OCI-LY3 (cell line): ENCODE measurements at regions not wholly inside any gene's neighbourhood (a gene's known extent, or its start where the extent isn't known, plus 50 kb on each side); places are given as distances from the start of the nearest gene placed in this dataset.

Source experiments
- CTCF ChIP-seq: fragments of 200-600, 300-600 bp; sonication (generic); IDR thresholded peaks from 2 replicates; pipeline ENCODE4 v1.5.1; 2014; ENCODE audit warnings: antibody characterized with exemption, low read length, low read depth
- EZH2phosphoT487 ChIP-seq: fragments of 200-600 bp; shearing (Covaris generic); IDR thresholded peaks from 2 replicates; pipeline ENCODE4 v1.6.1; 2018; ENCODE audit warnings: antibody characterized with exemption, mixed run types, low read depth

- TF ChIP-seq CTCF (no peak), EZH2phosphoT487 (no peak)
Measured at GRCh38 chr22:48015701-48016100, 1253.3 kb downstream of the TBC1D22A start.
